Kidney epithelial cell (primary cell): ENCODE measurements at regions not wholly inside any gene's neighbourhood (a gene's known extent, or its start where the extent isn't known, plus 50 kb on each side); places are given as distances from the start of the nearest gene placed in this dataset.

Source experiments
- DNase-seq: peaks from one replicate; pipeline ENCODE4 v3.0.0-alpha.2; 2010; ENCODE audit warnings: low read depth
- H3K27me3 ChIP-seq: 2 replicates; pipeline ENCODE4 v1.6.0; 2011; ENCODE audit warnings: low read length; ENCODE audit not compliant: control insufficient read depth, insufficient read depth
- H3K36me3 ChIP-seq: 2 replicates; pipeline ENCODE4 v1.5.1; 2011; ENCODE audit warnings: low read length; ENCODE audit not compliant: control insufficient read depth, insufficient read depth
- H3K4me3 ChIP-seq: 2 replicates; pipeline ENCODE4 v1.5.1; 2011; ENCODE audit warnings: low read depth, mild to moderate bottlenecking, control low read depth, low read length
- TF ChIP-seq, protein P1 (sequence below): IDR thresholded peaks from 2 replicates; pipeline ENCODE4 v1.5.1; 2011; ENCODE audit warnings: mild to moderate bottlenecking, moderate library complexity, low read length, control low read depth, inconsistent platforms; ENCODE audit not compliant: insufficient read depth, poor library complexity, severe bottlenecking

DNA sequence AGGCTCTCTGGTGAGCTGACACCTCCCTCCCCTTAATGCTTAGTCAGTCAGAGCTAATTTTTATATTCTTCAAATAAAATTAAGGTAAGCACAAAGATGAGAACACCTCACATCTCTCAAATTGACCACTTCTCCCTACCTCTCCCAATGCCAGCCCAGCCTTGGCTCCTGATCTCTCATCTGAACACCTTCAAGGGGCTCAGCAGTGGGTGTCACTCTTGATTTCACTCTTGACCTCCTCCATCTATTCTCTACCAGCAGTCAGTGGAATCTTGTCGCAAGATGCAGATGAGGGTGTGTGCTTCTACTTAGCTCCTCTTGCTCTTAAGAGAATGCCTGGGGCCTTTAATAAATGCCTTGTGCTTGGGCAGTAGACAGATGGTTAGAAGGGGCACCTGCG lies 309.0 kb upstream of the IRX3 start:
- no peak overlapping the region for H3K4me3 ChIP-seq
- peaks cover 14% of the 10 kb centered on the region for H3K27me3 ChIP-seq
- TF ChIP-seq, protein P1, sequence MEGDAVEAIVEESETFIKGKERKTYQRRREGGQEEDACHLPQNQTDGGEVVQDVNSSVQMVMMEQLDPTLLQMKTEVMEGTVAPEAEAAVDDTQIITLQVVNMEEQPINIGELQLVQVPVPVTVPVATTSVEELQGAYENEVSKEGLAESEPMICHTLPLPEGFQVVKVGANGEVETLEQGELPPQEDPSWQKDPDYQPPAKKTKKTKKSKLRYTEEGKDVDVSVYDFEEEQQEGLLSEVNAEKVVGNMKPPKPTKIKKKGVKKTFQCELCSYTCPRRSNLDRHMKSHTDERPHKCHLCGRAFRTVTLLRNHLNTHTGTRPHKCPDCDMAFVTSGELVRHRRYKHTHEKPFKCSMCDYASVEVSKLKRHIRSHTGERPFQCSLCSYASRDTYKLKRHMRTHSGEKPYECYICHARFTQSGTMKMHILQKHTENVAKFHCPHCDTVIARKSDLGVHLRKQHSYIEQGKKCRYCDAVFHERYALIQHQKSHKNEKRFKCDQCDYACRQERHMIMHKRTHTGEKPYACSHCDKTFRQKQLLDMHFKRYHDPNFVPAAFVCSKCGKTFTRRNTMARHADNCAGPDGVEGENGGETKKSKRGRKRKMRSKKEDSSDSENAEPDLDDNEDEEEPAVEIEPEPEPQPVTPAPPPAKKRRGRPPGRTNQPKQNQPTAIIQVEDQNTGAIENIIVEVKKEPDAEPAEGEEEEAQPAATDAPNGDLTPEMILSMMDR, result no peak
- DNase-seq, result no peak
- no peaks in the 10 kb centered on the region for H3K36me3 ChIP-seq

DNA sequence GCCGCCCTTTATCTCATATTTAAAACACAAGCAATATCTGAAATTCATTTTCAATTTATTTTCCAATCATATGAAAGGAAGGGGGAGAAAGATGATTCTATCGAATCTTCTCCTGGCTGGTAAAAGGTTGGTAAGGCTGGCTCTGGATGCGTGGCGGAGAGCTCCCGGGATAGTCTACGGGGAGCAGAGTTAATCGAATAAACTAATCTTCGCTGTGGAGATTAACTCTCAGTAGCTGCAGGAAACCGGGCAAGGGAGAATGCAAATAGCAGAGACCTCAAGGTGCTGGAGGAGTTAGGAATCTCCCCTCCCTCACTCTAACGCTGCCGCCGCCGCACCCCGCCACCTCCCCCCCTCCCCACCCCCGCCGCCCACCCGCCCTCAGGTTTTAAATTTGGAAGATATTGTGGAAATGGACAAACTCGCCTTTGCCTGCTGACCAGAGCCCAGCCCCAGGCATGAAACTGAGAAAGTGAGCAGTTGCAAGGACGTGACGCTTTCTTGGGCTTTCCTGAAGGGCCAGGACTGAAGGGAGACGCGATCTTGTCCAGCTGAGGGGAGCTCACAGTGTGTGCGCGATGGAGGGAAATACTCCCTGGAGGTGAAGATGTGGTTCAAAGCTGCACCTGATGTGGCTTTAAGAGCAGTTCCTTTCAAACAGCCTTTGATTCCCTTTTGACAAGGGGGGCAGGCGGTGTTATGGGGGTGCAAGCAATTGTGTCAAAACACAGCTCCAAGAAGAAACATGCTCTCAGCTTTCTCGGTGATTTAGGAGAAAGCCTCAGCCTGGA lies 308.2 kb upstream of the IRX3 start:
- TF ChIP-seq, protein P1, result no peak
- peaks cover 14% of the 10 kb centered on the region for H3K27me3 ChIP-seq

DNA sequence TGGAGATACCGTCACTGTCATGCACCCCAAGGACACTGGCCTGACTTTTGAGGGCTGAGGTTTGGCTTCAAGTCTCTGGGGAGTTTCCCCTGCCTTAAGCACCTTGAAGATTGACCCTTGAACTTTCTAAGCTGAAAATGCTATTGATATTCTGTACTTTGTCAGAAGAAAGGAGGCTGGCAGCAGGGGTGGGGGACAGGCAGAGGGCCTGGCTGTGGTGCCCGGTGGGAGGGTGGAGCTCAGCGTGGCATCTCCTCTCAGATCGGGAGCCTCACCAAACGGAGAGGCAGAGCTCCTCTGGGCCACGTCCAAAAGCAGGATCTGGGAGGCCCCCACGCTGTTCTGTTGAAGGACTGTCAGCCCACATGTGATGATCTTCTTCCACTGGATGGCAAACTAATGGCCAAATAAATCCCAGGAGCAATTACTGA lies 305.2 kb upstream of the IRX3 start:
- no peak for DNase-seq
- Histone ChIP-seq H3K36me3 (no peaks in the 10 kb centered on the region), H3K27me3 (peaks cover 14% of the 10 kb centered on the region), H3K4me3 (no peak overlapping the region)
- TF ChIP-seq, protein P1, result no peak

More for the DNA sequence above, 308.2 kb upstream of the IRX3 start:
- DNase-seq, result no peak
- no peak overlapping the region for H3K4me3 ChIP-seq
- H3K36me3 ChIP-seq, result no peaks in the 10 kb centered on the region

DNA sequence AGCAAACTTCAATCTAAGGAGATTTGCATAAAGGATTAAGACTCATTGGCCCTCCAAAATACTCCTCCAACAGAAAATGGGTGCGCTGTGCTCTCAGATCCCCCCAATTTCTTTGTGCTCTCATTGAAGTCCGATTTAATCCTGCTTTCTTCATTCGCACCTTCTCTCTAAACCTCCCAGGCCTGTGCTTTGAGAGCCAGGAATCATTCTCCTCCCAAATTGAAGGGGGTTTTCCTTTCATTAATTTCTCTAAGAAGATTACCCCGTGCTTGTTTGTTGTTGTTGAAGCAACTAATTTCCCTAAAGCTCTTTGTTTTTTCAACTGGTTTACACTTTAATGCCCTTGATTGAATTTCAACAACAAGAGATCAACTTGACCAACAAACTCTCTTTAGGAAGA lies 304.2 kb upstream of the IRX3 start:
- H3K4me3 ChIP-seq, result no peak overlapping the region
- peaks cover 11% of the 10 kb centered on the region for H3K27me3 ChIP-seq
- no peak for DNase-seq
- H3K36me3 ChIP-seq, result no peaks in the 10 kb centered on the region
- TF ChIP-seq, protein P1, result no peak

DNA sequence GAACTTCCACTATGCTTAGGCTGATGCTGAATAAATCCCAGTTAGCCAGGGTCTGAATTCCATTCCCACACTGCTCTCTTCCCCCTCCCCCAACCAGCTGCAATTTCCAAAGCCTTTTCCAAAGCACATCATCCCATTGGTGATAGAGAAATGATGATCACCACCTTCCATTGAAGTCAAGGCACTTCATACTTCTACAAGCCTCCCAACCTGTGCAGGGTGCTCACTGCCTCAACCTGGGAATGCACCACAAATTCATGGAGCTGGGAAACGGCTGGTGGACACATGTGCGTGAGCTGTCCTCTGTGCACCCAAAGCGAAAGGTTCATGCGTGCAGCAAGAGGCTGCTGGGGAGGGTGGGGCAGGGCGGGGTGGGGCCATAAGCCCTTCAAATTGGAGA lies 302.7 kb upstream of the IRX3 start:
- Histone ChIP-seq H3K36me3 (no peaks in the 10 kb centered on the region), H3K4me3 (no peak overlapping the region), H3K27me3 (peaks cover 2% of the 10 kb centered on the region)
- DNase-seq, result no peak
- TF ChIP-seq, protein P1, result no peak

DNA sequence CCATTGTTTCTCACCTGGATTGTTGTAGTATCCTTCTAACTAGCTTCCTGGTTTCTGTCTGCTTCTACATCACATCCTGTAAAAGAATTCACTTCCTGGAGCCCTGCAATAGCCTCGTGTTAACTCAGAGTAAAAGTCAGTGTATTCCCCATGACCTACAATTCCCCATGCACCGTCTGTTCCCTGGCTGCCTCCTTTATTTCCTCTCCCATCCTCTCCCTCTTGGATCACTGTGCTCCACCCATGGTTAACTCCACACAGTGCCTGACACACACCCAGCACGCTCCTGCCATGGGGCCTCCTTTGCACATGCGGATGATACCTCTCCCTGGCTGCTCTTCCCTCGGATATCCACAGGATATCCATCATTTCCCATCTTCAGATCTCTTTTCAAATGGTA lies 301.4 kb upstream of the IRX3 start:
- Histone ChIP-seq H3K36me3 (no peaks in the 10 kb centered on the region), H3K4me3 (no peak overlapping the region), H3K27me3 (no peaks in the 10 kb centered on the region)
- no peak for DNase-seq
- TF ChIP-seq, protein P1, result no peak
